Neutrophil (primary cell): ENCODE measurements at regions not wholly inside any gene's neighbourhood (a gene's known extent, or its start where the extent isn't known, plus 50 kb on each side); places are given as distances from the start of the nearest gene placed in this dataset.

Source experiments
- H3K27ac ChIP-seq: fragments of 200-600 bp; sonication (generic); 2 replicates; pipeline ENCODE4 v1.5.1; 2016; ENCODE audit warnings: mild to moderate bottlenecking, moderate library complexity
- H3K27me3 ChIP-seq: fragments of 200-600 bp; sonication (generic); 2 replicates; pipeline ENCODE4 v1.6.0; 2016; ENCODE audit warnings: mild to moderate bottlenecking
- H3K36me3 ChIP-seq: fragments of 200-600 bp; sonication (generic); 2 replicates; pipeline ENCODE4 v1.5.1; 2017
- H3K4me1 ChIP-seq, 2 experiments: fragments of 200-600 bp in 1 of 2; sonication (generic) in 1 of 2; 1 replicate in 1 of 2; 2 replicates in 1 of 2; pipeline versions ENCODE4 v1.5.1 to v1.6.1; 2013 to 2016; ENCODE audit warnings: low read depth in 1 of 2, low read length in 1 of 2, mild to moderate bottlenecking in 1 of 2, moderate library complexity in 1 of 2; ENCODE audit not compliant: control insufficient read depth in 1 of 2, insufficient read depth in 1 of 2
- H3K4me3 ChIP-seq, 2 experiments: fragments of 200-600 bp in 1 of 2; sonication (generic) in 1 of 2; 1 replicate in 1 of 2; 2 replicates in 1 of 2; pipeline ENCODE4 v1.5.1; 2013 to 2016; ENCODE audit warnings: low read depth in 1 of 2, low read length in 1 of 2, mild to moderate bottlenecking in 1 of 2, moderate library complexity in 1 of 2
- H3K9me3 ChIP-seq: fragments of 200-600 bp; sonication (generic); 2 replicates; pipeline ENCODE4 v1.5.1; 2016
- CTCF ChIP-seq: fragments of 200-600 bp; sonication (generic); IDR thresholded peaks from 2 replicates; pipeline ENCODE4 v1.5.1; 2016; ENCODE audit warnings: antibody characterized with exemption

DNA sequence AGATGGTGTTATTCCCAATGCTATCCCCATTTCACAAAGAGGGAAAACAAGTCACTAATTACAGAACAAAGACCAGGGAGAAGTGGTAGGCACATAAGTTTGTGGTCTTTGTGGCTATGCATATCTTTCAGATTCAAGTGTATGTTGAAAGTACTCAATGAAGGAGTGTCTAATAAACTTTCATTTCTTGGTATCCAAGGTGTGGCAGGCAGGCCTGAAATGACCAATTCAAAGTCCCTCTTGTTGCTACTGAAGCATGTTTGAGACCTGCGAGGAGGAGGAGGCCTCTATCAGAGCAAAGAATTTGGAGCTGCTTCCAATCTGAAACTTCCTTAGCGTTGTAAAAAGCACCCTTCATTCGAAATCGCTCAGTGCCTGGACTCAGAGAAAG lies 60.9 kb upstream of the KLF7 start:
- Histone ChIP-seq H3K4me1 (peaks cover 16% of the 10 kb centered on the region in 2 experiments), H3K4me3 (no peak overlapping the region), H3K27me3 (no peaks in the 10 kb centered on the region), H3K9me3 (no peaks in the 10 kb centered on the region), H3K36me3 (no peaks in the 10 kb centered on the region), H3K27ac (no peak overlapping the region)
- TF ChIP-seq CTCF: no peak

GRCh38 chr2:207227062-207227748 lies 61.5 kb upstream of the KLF7 start:
- Histone ChIP-seq H3K9me3 (no peaks in the 10 kb centered on the region), H3K36me3 (no peaks in the 10 kb centered on the region), H3K4me1 (peaks cover 17% of the 10 kb centered on the region in 2 experiments), H3K27ac (no peak overlapping the region), H3K4me3 (no peak overlapping the region), H3K27me3 (no peaks in the 10 kb centered on the region)
- TF ChIP-seq CTCF: no peak

DNA sequence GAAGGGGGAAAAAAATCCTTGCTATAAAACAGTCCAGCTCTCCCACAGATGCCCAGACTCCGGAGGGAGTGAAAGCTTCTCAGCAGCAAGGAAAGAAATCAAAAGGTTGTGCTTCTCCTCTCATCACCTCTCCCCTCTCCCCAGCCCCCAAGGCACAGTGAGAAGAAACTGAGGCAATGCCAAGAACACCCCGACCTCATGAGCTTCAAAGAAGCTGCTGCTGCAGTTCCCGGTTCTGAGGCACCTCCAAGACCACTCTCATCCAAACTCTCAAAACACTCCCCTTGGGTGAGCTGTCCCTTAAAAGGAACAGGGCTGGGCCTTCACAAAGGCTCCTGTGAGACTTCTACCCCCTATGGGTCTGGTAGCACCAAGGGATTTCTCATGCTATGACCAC lies 62.0 kb upstream of the KLF7 start:
- no peaks in the 10 kb centered on the region for H3K9me3 ChIP-seq
- peaks cover 17% of the 10 kb centered on the region in 2 experiments for H3K4me1 ChIP-seq
- H3K27ac ChIP-seq: no peak overlapping the region
- TF ChIP-seq CTCF: no peak
- H3K36me3 ChIP-seq: no peaks in the 10 kb centered on the region
- H3K4me3 ChIP-seq: no peak overlapping the region
- H3K27me3 ChIP-seq: no peaks in the 10 kb centered on the region

GRCh38 chr2:207228402-207228801 lies 62.7 kb upstream of the KLF7 start:
- no peak overlapping the region for H3K4me3 ChIP-seq
- H3K36me3 ChIP-seq: no peaks in the 10 kb centered on the region
- H3K27ac ChIP-seq: no peak overlapping the region
- H3K4me1 ChIP-seq: peaks cover 17% of the 10 kb centered on the region in 2 experiments
- no peak for TF ChIP-seq CTCF
- no peaks in the 10 kb centered on the region for H3K9me3 ChIP-seq
- H3K27me3 ChIP-seq: no peaks in the 10 kb centered on the region

GRCh38 chr2:207229161-207229560 lies 63.4 kb upstream of the KLF7 start:
- no peak for TF ChIP-seq CTCF
- peaks cover 17 to 19% of the 10 kb centered on the region in 2 experiments for H3K4me1 ChIP-seq
- no peaks in the 10 kb centered on the region for H3K27me3 ChIP-seq
- H3K36me3 ChIP-seq: no peaks in the 10 kb centered on the region
- no peak overlapping the region for H3K4me3 ChIP-seq
- H3K9me3 ChIP-seq: no peaks in the 10 kb centered on the region
- H3K27ac ChIP-seq: no peak overlapping the region
